ENCODE measurements at regions not wholly inside any gene's neighbourhood (a gene's known extent, or its start where the extent isn't known, plus 50 kb on each side); places are given as distances from the start of the nearest gene placed in this dataset.

DNA sequence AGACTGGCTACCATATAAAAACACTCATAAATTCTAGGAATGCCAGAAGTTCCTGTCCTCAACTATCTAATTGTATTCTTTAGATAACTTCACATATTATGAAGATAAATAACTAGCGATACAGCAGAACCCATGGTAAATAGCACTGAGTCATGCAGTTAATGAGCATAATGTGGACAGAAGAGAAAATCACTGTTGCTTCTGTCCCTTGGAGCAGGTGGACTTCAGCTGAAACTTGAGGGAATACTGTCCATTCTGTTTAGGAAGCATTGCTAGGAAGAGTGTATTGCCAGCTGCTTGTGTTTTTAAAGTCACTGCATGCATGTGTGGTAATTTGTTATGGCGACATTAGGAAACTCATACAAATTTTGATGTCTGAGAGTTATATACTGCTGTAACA is 854.4 kb downstream of the LTN1 start:
- no peak for TF ChIP-seq EZH2phosphoT487 (IDR thresholded peaks at IDR 0.05; ENCODE audit: borderline replicate concordance, low read length)
- TF ChIP-seq, protein P1, sequence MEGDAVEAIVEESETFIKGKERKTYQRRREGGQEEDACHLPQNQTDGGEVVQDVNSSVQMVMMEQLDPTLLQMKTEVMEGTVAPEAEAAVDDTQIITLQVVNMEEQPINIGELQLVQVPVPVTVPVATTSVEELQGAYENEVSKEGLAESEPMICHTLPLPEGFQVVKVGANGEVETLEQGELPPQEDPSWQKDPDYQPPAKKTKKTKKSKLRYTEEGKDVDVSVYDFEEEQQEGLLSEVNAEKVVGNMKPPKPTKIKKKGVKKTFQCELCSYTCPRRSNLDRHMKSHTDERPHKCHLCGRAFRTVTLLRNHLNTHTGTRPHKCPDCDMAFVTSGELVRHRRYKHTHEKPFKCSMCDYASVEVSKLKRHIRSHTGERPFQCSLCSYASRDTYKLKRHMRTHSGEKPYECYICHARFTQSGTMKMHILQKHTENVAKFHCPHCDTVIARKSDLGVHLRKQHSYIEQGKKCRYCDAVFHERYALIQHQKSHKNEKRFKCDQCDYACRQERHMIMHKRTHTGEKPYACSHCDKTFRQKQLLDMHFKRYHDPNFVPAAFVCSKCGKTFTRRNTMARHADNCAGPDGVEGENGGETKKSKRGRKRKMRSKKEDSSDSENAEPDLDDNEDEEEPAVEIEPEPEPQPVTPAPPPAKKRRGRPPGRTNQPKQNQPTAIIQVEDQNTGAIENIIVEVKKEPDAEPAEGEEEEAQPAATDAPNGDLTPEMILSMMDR (IDR thresholded peaks at IDR 0.05; ENCODE audit: low read depth, low read length, poor library complexity, severe bottlenecking) = no peak
